ENCODE measurements at regions not wholly inside any gene's neighbourhood (a gene's known extent, or its start where the extent isn't known, plus 50 kb on each side); places are given as distances from the start of the nearest gene placed in this dataset.

DNA sequence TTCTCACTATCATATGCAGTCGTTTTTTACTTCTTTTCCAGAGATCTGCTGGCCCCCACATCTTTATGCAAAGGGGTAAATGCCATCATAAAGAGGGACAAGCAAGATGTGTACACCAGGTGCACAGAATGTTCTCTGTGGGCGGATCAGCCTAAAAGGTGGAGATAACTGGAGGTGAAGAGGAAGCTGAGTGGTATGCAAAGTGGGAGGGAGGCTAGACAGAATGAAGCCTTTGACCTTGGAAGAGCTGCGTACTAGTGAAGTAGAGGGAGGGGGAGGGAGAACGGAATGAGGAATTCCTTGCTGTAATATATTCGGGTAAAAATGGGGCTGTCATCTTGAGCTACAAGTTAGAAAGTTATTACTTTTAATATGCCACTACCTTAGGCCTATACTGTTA lies 287.5 kb upstream of the VRK2 start:
- H3K4me3 ChIP-seq (ENCODE audit: low read length, poor library complexity, severe bottlenecking), result no peak overlapping the region
- peaks cover 6% of the 10 kb centered on the region for H3K4me1 ChIP-seq (ENCODE audit: insufficient read depth, low read length, poor library complexity, severe bottlenecking)
- H3K79me2 ChIP-seq (ENCODE audit: insufficient read depth, low read length), result no peaks in the 10 kb centered on the region
- H3K9ac ChIP-seq (ENCODE audit: low read depth, low read length, poor library complexity, severe bottlenecking), result no peak overlapping the region
- TF ChIP-seq EZH2phosphoT487 (IDR thresholded peaks at IDR 0.05; ENCODE audit: borderline replicate concordance), result no peak
- no peak for TF ChIP-seq CTCF (conservative IDR thresholded peaks at IDR 0.05; ENCODE audit: low read length)
- no peak overlapping the region for H3K4me2 ChIP-seq (ENCODE audit: low read depth, low read length, poor library complexity, severe bottlenecking)
- H3K27me3 ChIP-seq (ENCODE audit: insufficient read depth, low read length, poor library complexity, severe bottlenecking), result no peaks in the 10 kb centered on the region
- no peak overlapping the region for H2AFZ ChIP-seq (ENCODE audit: low read length)
- H3K36me3 ChIP-seq (ENCODE audit: insufficient read depth, low read length), result no peaks in the 10 kb centered on the region
- no peaks in the 10 kb centered on the region for H4K20me1 ChIP-seq (ENCODE audit: insufficient read depth, low read length, poor library complexity, severe bottlenecking)
- no peaks in the 10 kb centered on the region for H3F3A ChIP-seq (ENCODE audit: low read depth)
- H3K9me3 ChIP-seq (ENCODE audit: insufficient read depth, low read depth, low read length), result no peaks in the 10 kb centered on the region
- H3K9me2 ChIP-seq (replicated peaks; ENCODE audit: low read depth, low read length), result no peaks in the 10 kb centered on the region

GRCh38 chr2:57759822-57760300 lies 286.7 kb upstream of the VRK2 start:
- Histone ChIP-seq H3K27me3 (ENCODE audit: insufficient read depth, low read length, poor library complexity, severe bottlenecking) (no peaks in the 10 kb centered on the region), H2AFZ (ENCODE audit: low read length) (peak overlapping the region; percentile 99), H3K4me2 (ENCODE audit: low read depth, low read length, poor library complexity, severe bottlenecking) (peak overlapping the region; percentile 88), H3K4me1 (ENCODE audit: insufficient read depth, low read length, poor library complexity, severe bottlenecking) (peaks cover 6% of the 10 kb centered on the region), H3K9me3 (ENCODE audit: insufficient read depth, low read depth, low read length) (no peaks in the 10 kb centered on the region), H3K36me3 (ENCODE audit: insufficient read depth, low read length) (no peaks in the 10 kb centered on the region), H3K9ac (ENCODE audit: low read depth, low read length, poor library complexity, severe bottlenecking) (peak overlapping the region; percentile 73), H3F3A (ENCODE audit: low read depth) (no peaks in the 10 kb centered on the region), H4K20me1 (ENCODE audit: insufficient read depth, low read length, poor library complexity, severe bottlenecking) (no peaks in the 10 kb centered on the region), H3K4me3 (ENCODE audit: low read length, poor library complexity, severe bottlenecking) (peak overlapping the region; percentile 74), H3K79me2 (ENCODE audit: insufficient read depth, low read length) (no peaks in the 10 kb centered on the region), H3K9me2 (replicated peaks; ENCODE audit: low read depth, low read length) (no peaks in the 10 kb centered on the region)
- TF ChIP-seq EZH2phosphoT487 (IDR thresholded peaks at IDR 0.05; ENCODE audit: borderline replicate concordance) (no peak), CTCF (conservative IDR thresholded peaks at IDR 0.05; ENCODE audit: low read length) (peak; percentile 91)

GRCh38 chr2:57760381-57760801 lies 286.2 kb upstream of the VRK2 start:
- Histone ChIP-seq H3K27me3 (ENCODE audit: insufficient read depth, low read length, poor library complexity, severe bottlenecking) (no peaks in the 10 kb centered on the region), H2AFZ (ENCODE audit: low read length) (peak overlapping the region; percentile 99), H3K9me3 (ENCODE audit: insufficient read depth, low read depth, low read length) (no peaks in the 10 kb centered on the region), H3K4me1 (ENCODE audit: insufficient read depth, low read length, poor library complexity, severe bottlenecking) (peaks cover 6% of the 10 kb centered on the region), H3K9ac (ENCODE audit: low read depth, low read length, poor library complexity, severe bottlenecking) (peak overlapping the region; percentile 73), H3F3A (ENCODE audit: low read depth) (no peaks in the 10 kb centered on the region), H4K20me1 (ENCODE audit: insufficient read depth, low read length, poor library complexity, severe bottlenecking) (no peaks in the 10 kb centered on the region), H3K36me3 (ENCODE audit: insufficient read depth, low read length) (no peaks in the 10 kb centered on the region), H3K4me3 (ENCODE audit: low read length, poor library complexity, severe bottlenecking) (peak overlapping the region; percentile 74), H3K79me2 (ENCODE audit: insufficient read depth, low read length) (no peaks in the 10 kb centered on the region), H3K9me2 (replicated peaks; ENCODE audit: low read depth, low read length) (no peaks in the 10 kb centered on the region), H3K4me2 (ENCODE audit: low read depth, low read length, poor library complexity, severe bottlenecking) (peak overlapping the region; percentile 88)
- TF ChIP-seq CTCF (conservative IDR thresholded peaks at IDR 0.05; ENCODE audit: low read length) (no peak), EZH2phosphoT487 (IDR thresholded peaks at IDR 0.05; ENCODE audit: borderline replicate concordance) (no peak)
